NT2/D1 (cell line): ENCODE measurements at regions not wholly inside any gene's neighbourhood (a gene's known extent, or its start where the extent isn't known, plus 50 kb on each side); places are given as distances from the start of the nearest gene placed in this dataset.

Source experiments
- SUZ12 ChIP-seq: IDR thresholded peaks from 2 replicates; pipeline ENCODE4 v1.6.1; 2011; ENCODE audit not compliant: insufficient read length, insufficient read depth; ENCODE audit errors: extremely low read depth
- YY1 ChIP-seq: IDR thresholded peaks from 2 replicates; pipeline ENCODE4 v1.6.1; 2011; ENCODE audit not compliant: insufficient read length, insufficient read depth
- ZNF274 ChIP-seq: IDR thresholded peaks from 2 replicates; pipeline ENCODE4 v1.6.1; 2011; ENCODE audit warnings: mild to moderate bottlenecking, low read depth, low read length

DNA sequence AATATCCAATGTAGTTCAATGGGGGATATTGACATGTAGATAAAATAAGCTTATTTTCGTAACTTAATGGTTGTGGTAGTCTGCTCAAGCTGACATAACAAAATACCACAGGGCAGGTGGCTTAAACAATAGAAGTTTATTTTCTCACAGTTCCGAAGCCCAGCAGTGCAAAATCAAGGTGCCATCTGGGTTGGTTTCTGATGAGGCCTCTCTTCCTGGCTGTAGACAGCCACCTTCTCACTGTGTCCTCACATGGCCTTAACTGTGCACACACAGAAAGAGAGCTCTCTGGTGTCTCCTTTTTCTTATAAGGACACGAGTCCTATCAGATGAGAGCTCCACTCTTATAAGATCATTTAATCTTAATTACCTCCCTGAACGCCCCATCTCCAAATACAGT, 64.8 kb upstream of the IPO9 start:
- TF ChIP-seq YY1 (no peak), SUZ12 (no peak), ZNF274 (no peak)
